ENCODE measurements at regions not wholly inside any gene's neighbourhood (a gene's known extent, or its start where the extent isn't known, plus 50 kb on each side); places are given as distances from the start of the nearest gene placed in this dataset.
A peak's percentile ranks its signal among the peaks of the same experiment; 100 is the strongest.
"Not testable (repeated sequence)": the region's sequence is repeated elsewhere in the genome, so short reads cannot be mapped to it uniquely, and the experiment has no call there.

DNA sequence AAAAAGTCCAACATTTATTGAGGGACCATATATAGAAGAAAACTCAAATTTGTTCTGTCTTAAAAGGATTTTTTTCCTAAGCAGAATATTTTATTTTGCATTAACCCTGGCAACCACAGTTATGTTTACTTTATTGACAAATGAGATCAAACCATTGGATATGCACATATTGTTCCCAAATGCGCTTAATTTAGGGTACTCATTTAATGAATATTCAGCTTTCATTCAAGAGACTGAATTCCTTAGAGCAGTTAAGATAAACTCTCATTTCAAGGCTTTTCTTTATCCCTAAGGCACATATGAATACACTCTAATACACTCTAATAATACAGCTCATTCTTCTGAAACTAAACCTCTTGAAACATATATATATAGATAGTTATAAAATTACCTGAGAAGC is 150.2 kb downstream of the HMHB1 start:
- DNase-seq: no peak

DNA sequence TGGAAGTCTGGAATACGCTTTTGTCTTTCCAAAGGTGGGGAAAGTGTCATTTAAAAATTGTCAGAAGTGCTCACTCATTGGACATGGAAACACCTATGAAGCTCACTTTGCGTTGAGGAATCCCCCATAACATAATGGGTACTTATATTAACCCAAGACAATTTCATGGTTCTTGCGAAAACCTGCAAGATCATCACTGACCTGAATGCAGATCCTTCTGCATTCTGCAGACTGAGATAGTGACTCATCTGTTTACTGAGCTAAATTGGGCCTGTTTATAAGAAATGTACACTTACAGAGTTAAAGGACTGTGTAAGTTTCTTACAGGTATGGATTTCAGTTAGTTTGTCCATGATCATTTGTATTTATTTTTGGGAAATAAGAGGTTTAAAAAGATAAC is 153.0 kb downstream of the HMHB1 start:
- DNase-seq: no peak

- DNase-seq: no peak
Measured at GRCh38 chr5:143966280-143966679, 154.3 kb downstream of the HMHB1 start.

GRCh38 chr5:143968071-143968878 is 156.3 kb downstream of the HMHB1 start:
- peak; percentile 46 for DNase-seq

DNA sequence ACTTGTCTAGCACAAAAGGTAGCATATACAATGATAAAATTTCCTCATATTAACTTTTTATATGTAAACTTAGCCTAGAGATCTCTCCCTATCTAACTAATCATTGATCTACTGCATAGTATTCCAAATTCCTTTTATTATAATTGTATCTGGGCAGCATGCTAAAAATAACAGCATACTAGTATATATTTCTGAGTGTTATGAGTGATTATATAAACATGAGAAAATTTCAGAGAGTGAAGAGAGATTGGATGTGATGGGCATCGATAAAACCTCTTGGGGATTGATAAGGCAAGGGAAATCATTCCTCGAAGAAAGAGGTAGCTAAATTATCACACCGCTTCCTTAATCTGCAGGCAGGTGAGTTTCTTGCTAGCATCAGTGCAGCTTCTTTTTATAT is 158.2 kb downstream of the HMHB1 start:
- DNase-seq: no peak

DNA sequence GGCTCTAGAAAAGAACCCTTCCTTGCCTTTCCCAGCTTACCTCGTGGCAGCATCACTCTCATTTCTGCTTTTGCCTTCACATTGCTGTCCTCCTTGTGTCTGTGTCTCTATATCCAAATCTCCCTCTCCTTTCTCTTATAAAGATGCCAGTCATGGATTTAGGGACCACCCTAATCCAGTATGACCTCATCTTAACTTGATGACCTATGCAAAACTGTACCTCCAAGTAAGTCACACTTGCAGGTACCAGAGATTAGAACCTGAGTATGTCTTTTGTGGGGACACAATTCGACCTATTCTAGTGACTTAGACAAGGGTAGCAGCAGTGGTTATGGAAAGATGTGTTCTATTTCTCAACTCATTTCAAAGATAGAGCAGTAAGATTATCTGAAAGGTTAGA is 160.1 kb downstream of the HMHB1 start:
- no peak for DNase-seq

DNA sequence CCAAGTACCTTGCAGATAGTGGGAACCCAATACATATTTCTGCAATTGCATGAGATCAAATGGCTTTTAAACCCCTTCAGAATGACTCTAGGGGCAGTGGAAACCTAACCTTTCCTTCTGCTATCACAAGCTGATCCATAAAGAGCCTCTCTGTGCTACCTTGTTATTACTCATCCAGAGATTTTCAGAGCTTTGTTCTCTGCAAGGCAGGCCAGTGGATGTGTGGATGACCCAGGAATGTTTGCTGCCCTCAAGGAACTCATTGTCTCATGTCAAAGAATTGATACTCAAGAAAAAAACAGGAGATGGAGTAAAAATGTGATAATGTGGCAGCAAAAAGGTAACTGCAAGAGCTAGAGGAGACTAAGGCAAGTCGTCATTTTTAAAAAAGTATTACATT is 164.1 kb downstream of the HMHB1 start:
- peak; percentile 32 for DNase-seq

DNA sequence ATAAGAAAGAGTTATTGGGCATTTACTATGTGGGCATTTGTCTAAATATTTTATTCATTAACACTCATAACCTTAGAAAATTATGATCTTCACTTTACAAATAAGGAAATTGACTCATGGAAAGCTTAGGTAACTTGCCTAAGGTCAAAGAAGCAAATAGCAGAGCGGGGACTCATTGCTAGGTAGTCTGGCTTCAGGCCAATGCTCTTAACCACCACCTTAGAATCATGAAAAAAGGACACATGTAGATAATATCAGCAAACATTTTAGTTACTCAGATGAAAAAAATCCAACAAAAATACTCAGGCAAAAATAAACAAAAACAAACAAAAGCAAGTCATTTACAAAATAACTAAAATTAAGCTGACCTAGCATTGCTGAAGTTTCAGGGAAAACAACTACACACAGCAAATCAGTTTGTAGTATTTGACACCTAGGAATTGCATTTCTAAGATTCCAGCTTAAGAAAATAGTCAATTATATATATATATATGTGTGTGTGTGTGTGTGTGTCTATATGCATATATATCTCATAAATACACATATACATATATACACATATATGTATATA is 166.0 kb downstream of the HMHB1 start:
- DNase-seq: peak; percentile 62

- no peak for DNase-seq
Measured at GRCh38 chr5:143979044-143979690, 167.2 kb downstream of the HMHB1 start.

- no peak for DNase-seq
Measured at GRCh38 chr5:143980506-143980905, 168.5 kb downstream of the HMHB1 start.

GRCh38 chr5:143982957-143983356 is 171.0 kb downstream of the HMHB1 start:
- not testable (repeated sequence) for DNase-seq

DNA sequence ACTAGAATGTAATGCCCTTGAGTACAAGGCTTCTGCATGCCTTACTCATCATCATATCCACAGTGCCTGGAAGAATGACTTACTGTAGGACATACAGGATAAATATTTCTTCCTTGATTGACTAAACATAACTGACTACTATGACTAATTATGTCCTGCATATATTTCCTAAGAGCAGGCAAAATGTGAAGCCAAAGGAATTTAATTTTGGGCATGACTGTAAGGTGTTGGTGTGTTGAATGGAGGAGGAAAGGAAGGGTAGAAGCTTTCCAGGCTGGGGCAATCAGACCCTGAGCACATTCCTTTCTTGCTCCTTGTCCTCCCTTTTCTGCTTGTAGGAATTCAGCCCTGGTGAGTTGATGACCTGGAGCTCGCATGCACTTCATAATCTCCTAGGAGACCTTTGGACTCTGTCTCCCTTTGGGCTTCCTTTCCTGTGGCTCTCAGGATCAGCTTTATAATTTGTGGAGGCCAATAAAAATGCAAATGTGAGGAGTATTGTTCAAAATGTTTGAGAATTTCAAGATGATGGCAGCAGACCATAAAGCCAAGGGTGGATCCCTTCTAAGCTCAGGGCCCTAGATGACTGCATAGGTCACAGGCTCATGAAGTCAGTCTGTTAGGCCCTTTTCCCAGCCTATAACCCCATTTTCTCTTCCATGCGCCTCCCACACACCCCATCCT is 174.0 kb downstream of the HMHB1 start:
- peak; percentile 82 for DNase-seq

DNA sequence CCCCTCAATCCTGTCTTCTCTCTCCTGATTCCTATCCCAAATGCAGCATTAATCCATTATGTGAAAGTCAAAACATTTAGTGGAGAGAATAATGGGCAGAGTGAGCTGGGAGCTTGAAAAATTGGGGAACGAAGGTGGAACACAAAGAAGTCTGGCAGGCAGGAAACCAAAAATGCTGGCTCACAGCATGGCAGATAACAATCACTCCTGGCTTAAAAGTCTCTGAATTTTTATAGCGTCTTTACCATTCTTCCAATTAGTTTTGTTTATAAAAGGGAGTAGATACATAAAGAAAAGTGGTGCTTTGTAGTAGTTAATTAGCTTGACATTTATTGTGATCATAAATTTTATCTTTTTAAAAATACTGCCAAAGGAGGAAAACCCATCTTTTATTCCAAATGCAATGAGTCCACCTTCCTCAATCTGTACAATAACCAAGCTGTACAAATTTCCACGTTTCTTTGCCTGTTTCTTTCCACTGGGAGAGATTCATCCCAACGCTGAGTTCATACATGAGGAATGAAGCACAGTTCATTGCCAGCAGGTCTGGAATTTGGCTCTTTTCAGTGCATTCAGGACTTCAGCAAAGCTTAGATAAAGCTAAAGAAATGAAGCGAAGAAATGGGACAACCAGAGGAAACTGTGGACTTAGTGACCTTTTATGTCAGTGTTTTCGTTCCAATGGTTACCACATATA is 174.7 kb downstream of the HMHB1 start:
- DNase-seq: peak; percentile 36

DNA sequence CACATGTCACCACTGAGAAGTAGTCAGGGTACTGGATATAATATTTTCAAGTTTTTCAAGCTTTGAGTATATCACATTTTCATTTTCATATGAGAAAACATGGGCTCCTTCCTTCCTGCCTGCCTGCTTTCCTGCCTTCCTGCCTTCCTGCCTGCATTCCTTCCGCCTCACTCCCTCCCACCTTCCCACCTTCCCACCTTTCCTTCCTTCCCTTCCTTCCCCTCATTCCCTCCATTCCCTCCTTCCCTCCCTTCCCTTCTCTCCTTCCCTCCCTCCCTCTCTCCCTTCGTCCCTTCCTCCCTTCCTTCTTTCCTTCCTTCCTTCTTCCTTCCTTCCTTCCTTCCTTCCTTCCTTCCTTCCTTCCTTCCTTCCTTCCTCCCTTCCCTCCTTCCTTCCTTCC is 175.3 kb downstream of the HMHB1 start:
- DNase-seq: no peak

DNA sequence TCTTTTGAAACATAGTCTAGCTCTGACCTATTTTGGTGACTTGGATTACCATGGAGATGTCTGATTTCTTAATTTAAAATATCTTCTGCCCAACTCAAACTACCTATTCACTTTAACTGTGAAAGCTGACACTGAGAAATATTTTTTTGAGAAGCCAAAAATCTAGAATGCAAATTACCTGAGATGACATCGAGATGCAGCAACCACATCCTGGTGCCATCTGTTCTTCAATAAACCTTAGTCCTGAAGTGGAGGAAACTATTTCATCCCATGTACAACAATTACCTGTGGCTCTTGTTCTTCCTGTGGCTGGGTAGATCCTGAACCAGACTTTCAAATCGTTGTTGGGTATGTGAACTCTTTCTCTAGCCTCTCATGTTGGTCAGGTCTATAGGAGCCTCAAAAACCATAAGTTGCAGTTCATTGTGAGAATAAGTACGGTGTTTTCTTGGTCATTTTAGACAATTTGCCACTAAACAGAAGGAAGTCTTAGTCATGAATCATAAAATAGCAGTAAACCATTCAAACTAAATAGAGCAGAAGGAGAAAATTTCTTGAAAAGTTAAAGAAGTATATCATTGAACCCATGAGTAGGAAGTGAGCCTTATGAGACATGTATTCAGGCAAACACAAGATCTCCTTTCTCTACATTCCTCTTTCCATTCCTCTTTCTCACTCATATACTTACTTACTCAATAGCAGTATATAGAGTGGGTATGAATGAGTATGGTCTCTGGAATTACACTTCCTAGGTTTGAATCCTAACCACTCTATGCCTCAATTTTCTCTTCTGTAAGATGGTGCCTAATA is 176.0 kb downstream of the HMHB1 start:
- no peak for DNase-seq

GRCh38 chr5:143992496-143992895 is 178.0 kb downstream of the YIPF5 start:
- DNase-seq: no peak

- no peak for DNase-seq
Measured at GRCh38 chr5:144002876-144003275, 167.6 kb downstream of the YIPF5 start.

DNA sequence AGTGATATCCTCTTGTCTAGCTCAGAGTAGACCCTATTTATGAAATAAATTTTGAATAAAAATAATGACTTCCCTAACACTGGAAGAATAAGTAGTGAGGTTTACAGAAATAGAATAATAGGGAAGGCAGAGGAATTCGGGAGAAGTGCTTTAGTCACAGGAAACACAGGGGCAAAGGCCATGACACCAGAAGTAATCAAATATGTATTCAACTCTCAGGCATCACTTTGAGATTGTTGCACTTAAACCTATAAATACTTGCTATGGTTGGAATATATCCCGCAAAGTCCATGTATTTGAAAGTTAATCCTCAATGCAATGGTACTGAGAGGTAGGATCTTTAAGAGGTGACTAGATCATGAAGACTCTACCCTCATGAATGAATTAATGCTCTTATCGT is 166.8 kb downstream of the YIPF5 start:
- DNase-seq: no peak

- no peak for DNase-seq
Measured at GRCh38 chr5:144004146-144004545, 166.3 kb downstream of the YIPF5 start.

- no peak for DNase-seq
Measured at GRCh38 chr5:144004751-144005150, 165.7 kb downstream of the YIPF5 start.

GRCh38 chr5:144009116-144009515 is 161.3 kb downstream of the YIPF5 start:
- DNase-seq: no peak

- DNase-seq: no peak
Measured at GRCh38 chr5:144011388-144011787, 159.1 kb downstream of the YIPF5 start.

Data from kidney glomerular epithelial cell (primary cell).